MM.1S (cell line): ENCODE measurements at regions not wholly inside any gene's neighbourhood (a gene's known extent, or its start where the extent isn't known, plus 50 kb on each side); places are given as distances from the start of the nearest gene placed in this dataset.

Experiments
- EZH2 ChIP-seq: fragments of 300-600 bp; sonication (generic); optimal IDR thresholded peaks from 2 replicates; pipeline ENCODE3; 2017; ENCODE audit warnings: low read depth, mild to moderate bottlenecking, antibody characterized with exemption, low read length, mixed read lengths
- TF ChIP-seq, protein P1 (sequence below): fragments of 300-600 bp; sonication (generic); IDR thresholded peaks from 2 replicates; pipeline ENCODE4 v1.5.1; 2016; ENCODE audit warnings: antibody characterized with exemption, low read length, mixed read lengths

DNA sequence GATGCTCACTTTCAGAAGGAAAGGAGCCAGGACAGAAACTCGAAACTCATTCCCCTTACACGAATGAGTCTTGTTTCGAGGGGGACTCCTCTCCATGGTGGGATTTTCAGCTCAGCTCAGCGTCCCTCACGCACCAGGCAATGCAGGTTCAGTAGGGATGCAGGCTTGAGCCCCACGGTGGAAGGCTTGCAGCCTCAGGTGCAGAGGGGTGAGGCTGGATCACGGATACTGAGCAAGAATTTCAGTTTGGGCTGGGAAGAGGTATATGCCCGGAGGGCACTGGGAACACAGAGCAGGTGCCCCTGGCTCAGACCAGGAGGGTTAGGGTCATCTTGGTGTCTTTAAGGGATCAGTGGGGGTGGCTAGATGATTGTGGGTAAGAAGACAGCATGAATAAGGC lies 344.9 kb upstream of the TNRC6C start:
- TF ChIP-seq, protein P1, sequence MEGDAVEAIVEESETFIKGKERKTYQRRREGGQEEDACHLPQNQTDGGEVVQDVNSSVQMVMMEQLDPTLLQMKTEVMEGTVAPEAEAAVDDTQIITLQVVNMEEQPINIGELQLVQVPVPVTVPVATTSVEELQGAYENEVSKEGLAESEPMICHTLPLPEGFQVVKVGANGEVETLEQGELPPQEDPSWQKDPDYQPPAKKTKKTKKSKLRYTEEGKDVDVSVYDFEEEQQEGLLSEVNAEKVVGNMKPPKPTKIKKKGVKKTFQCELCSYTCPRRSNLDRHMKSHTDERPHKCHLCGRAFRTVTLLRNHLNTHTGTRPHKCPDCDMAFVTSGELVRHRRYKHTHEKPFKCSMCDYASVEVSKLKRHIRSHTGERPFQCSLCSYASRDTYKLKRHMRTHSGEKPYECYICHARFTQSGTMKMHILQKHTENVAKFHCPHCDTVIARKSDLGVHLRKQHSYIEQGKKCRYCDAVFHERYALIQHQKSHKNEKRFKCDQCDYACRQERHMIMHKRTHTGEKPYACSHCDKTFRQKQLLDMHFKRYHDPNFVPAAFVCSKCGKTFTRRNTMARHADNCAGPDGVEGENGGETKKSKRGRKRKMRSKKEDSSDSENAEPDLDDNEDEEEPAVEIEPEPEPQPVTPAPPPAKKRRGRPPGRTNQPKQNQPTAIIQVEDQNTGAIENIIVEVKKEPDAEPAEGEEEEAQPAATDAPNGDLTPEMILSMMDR = no peak
- TF ChIP-seq EZH2 = no peak
